Keratinocyte (primary cell): ENCODE measurements at regions not wholly inside any gene's neighbourhood (a gene's known extent, or its start where the extent isn't known, plus 50 kb on each side); places are given as distances from the start of the nearest gene placed in this dataset.

Experiments
- DNase-seq: peaks from one replicate; pipeline ENCODE4 v3.0.0-alpha.2; 2011; ENCODE audit warnings: low read depth, missing footprints, low spot score
- FAIRE-seq: peaks from 2 replicates; lab custom pipeline; 2011; peaks lifted over from hg19 to GRCh38; lab: Jason Lieb, UNC
- H2AFZ ChIP-seq: 2 replicates; pipeline ENCODE4 v1.6.0; 2012; ENCODE audit warnings: low read length, control low read depth, inconsistent platforms; ENCODE audit not compliant: control insufficient read depth
- H3K27ac ChIP-seq: 2 replicates; pipeline ENCODE4 v1.5.1; 2011; ENCODE audit warnings: low read length; ENCODE audit not compliant: control insufficient read depth, insufficient read depth
- H3K27me3 ChIP-seq: 3 replicates; pipeline ENCODE4 v1.6.0; 2011; ENCODE audit warnings: low read length; ENCODE audit not compliant: control insufficient read depth, insufficient read depth; ENCODE audit errors: extremely low read depth
- H3K36me3 ChIP-seq, 2 experiments: 2 replicates in 1 of 2; 3 replicates in 1 of 2; pipeline ENCODE4 v1.5.1; 2011; ENCODE audit warnings: low read length in 2 of 2, mild to moderate bottlenecking in 1 of 2; ENCODE audit not compliant: control insufficient read depth in 2 of 2, insufficient read depth in 2 of 2; ENCODE audit errors: extremely low read depth in 1 of 2
- H3K4me1 ChIP-seq: 3 replicates; pipeline ENCODE4 v1.5.1; 2011; ENCODE audit warnings: low read length; ENCODE audit not compliant: control insufficient read depth, insufficient read depth; ENCODE audit errors: extremely low read depth
- H3K4me2 ChIP-seq: 3 replicates; pipeline ENCODE4 v1.6.0; 2011; ENCODE audit warnings: low read depth, low read length; ENCODE audit not compliant: control insufficient read depth, insufficient read depth; ENCODE audit errors: extremely low read depth
- H3K4me3 ChIP-seq, 3 experiments: fragments of 200-600 bp in 1 of 3; sonication (generic) in 1 of 3; 2 replicates in 2 of 3; 3 replicates in 1 of 3; pipeline ENCODE4 v1.5.1; 2011 to 2016; ENCODE audit warnings: low read length in 3 of 3, mild to moderate bottlenecking in 3 of 3, control low read depth in 2 of 3, inconsistent platforms in 1 of 3, low read depth in 1 of 3, mixed read lengths in 1 of 3, mixed run types in 1 of 3, moderate library complexity in 1 of 3; ENCODE audit not compliant: control insufficient read depth in 2 of 3, insufficient read depth in 2 of 3; ENCODE audit errors: extremely low read depth in 1 of 3
- H3K79me2 ChIP-seq: 2 replicates; pipeline ENCODE4 v1.6.0; 2012; ENCODE audit warnings: low read length; ENCODE audit not compliant: control insufficient read depth, insufficient read depth
- H3K9ac ChIP-seq: 3 replicates; pipeline ENCODE4 v1.6.0; 2011; ENCODE audit warnings: low read length; ENCODE audit not compliant: control insufficient read depth, insufficient read depth; ENCODE audit errors: extremely low read depth
- H3K9me1 ChIP-seq: 3 replicates; pipeline ENCODE4 v1.6.0; 2011; ENCODE audit warnings: low read length; ENCODE audit not compliant: control insufficient read depth, insufficient read depth; ENCODE audit errors: extremely low read depth
- H3K9me3 ChIP-seq: 2 replicates; pipeline ENCODE4 v1.5.1; 2012; ENCODE audit warnings: low read depth, low read length; ENCODE audit not compliant: control insufficient read depth
- H4K20me1 ChIP-seq: 3 replicates; pipeline ENCODE4 v1.6.0; 2011; ENCODE audit warnings: low read length; ENCODE audit not compliant: control insufficient read depth, insufficient read depth; ENCODE audit errors: extremely low read depth
- CTCF ChIP-seq, 3 experiments: IDR thresholded peaks in 1 of 3; conservative IDR thresholded peaks in 1 of 3; optimal IDR thresholded peaks in 1 of 3; 2 replicates in 2 of 3; 3 replicates in 1 of 3; pipeline versions ENCODE3 to v1.5.1; 2011; ENCODE audit warnings: low read length in 3 of 3, mild to moderate bottlenecking in 3 of 3, moderate library complexity in 2 of 3, control low read depth in 1 of 3, inconsistent platforms in 1 of 3; ENCODE audit not compliant: insufficient read depth in 2 of 3; ENCODE audit errors: extremely low read depth in 1 of 3
- EZH2 ChIP-seq: IDR thresholded peaks from one replicate; pipeline ENCODE4 v1.6.1; 2012; ENCODE audit warnings: inconsistent platforms, mild to moderate bottlenecking, low read length, moderate library complexity
- dilution Hi-C: fragments of 300-500 bp; cut with MboI; formaldehyde crosslinking; loops from one replicate; pipeline ENCODE4 v1.7.0; 2020; ENCODE audit warnings: low sequenced_read_pairs; ENCODE audit not compliant: extremely low pct_ligation_motif_present

DNA sequence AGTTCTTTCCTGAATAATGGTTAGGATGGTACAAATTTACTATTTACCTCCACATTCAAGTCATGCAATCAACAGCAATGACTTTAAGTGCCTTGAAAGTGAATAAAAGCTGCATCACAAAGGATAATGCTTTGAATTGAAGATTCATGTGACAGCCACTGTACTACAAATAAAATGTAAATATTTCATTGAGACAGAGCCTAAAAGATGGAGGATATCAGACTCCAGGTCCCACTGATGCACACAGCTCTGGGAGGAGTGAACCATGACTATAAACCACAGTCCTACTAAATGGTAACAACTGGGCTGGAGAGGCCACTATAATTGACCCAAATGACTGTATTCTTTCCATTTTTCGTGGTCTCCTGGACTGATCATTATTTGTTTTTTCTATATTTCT lies 576.9 kb downstream of the ADCYAP1 start:
- Histone ChIP-seq H3K79me2 (no peaks in the 10 kb centered on the region), H3K4me2 (no peak overlapping the region), H3K36me3 (no peaks in the 10 kb centered on the region), H3K9ac (no peak overlapping the region), H3K27me3 (no peaks in the 10 kb centered on the region), H3K4me1 (no peaks in the 10 kb centered on the region), H2AFZ (no peak overlapping the region), H3K4me3 (no peak overlapping the region), H3K9me1 (no peaks in the 10 kb centered on the region), H3K9me3 (no peaks in the 10 kb centered on the region), H4K20me1 (no peaks in the 10 kb centered on the region), H3K27ac (no peak overlapping the region)
- no peak for FAIRE-seq
- TF ChIP-seq CTCF (optimal IDR thresholded peaks at IDR 0.05 in 1 of 3, IDR thresholded peaks at IDR 0.05 in 1 of 3, conservative IDR thresholded peaks at IDR 0.05 in 1 of 3; ENCODE audit: extremely low read depth in 1 of 3, insufficient read depth in 2 of 3, low read length in 3 of 3) = no peak
- no peak for TF ChIP-seq EZH2
- dilution Hi-C loops = no loop called here
- DNase-seq = no peak

DNA sequence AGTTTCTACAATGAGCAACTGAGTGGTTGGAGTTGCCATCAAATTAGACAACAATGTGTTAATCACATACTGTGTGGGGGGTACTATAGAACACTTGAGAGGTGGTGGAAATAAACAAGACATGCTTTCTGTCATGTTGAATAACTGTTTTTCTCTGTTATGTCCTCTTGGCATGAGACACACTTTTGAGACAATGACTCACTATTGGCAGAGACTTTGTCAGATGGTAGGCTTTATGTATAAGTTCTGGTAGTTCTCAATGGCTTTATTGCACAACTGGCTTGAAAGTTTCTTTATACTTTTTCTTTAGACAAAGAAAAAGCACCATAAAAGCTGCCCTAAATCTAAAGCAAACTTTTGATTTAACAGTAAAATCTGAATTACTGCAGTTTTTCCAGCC lies 578.7 kb downstream of the ADCYAP1 start:
- TF ChIP-seq CTCF (optimal IDR thresholded peaks at IDR 0.05 in 1 of 3, IDR thresholded peaks at IDR 0.05 in 1 of 3, conservative IDR thresholded peaks at IDR 0.05 in 1 of 3; ENCODE audit: extremely low read depth in 1 of 3, insufficient read depth in 2 of 3, low read length in 3 of 3) = no peak
- no peak for TF ChIP-seq EZH2
- no peaks in the 10 kb centered on the region for H3K79me2 ChIP-seq
- no peaks in the 10 kb centered on the region for H3K9me3 ChIP-seq
- H4K20me1 ChIP-seq = no peaks in the 10 kb centered on the region
- H3K4me1 ChIP-seq = no peaks in the 10 kb centered on the region
- no peaks in the 10 kb centered on the region for H3K36me3 ChIP-seq
- FAIRE-seq (no peak), DNase-seq (no peak)
- no peak overlapping the region for H3K27ac ChIP-seq
- H3K9ac ChIP-seq = no peak overlapping the region
- dilution Hi-C loops = no loop called here
- no peak overlapping the region for H3K4me3 ChIP-seq
- no peak overlapping the region for H2AFZ ChIP-seq
- no peaks in the 10 kb centered on the region for H3K27me3 ChIP-seq
- no peaks in the 10 kb centered on the region for H3K9me1 ChIP-seq
- H3K4me2 ChIP-seq = no peak overlapping the region
